Adrenal gland (tissue), 5 donors: ENCODE measurements at regions not wholly inside any gene's neighbourhood (a gene's known extent, or its start where the extent isn't known, plus 50 kb on each side); places are given as distances from the start of the nearest gene placed in this dataset.

ENCODE experiments used
- POLR2A ChIP-seq, 2 donors: fragments of 450-650 bp; IDR thresholded peaks; one replicate each; pipeline ENCODE4 v1.6.1; 2017; ENCODE audit warnings: antibody characterized with exemption in 2 of 2, mild to moderate bottlenecking in 2 of 2, moderate library complexity in 1 of 2
- TF ChIP-seq, protein P1 (sequence below), 6 experiments: fragments of 450-650 bp in 4 of 6; fragments of 200-600 bp in 2 of 6; sonication (generic) in 1 of 6; IDR thresholded peaks; 1 replicate in 5 of 6; 2 replicates in 1 of 6; pipeline versions ENCODE4 v1.5.1 to v1.8.0; 2016 to 2021; ENCODE audit warnings: antibody characterized with exemption in 6 of 6, mild to moderate bottlenecking in 2 of 6, moderate library complexity in 1 of 6
- donor health status: DM: no; HTN: no; CAD: no.

DNA sequence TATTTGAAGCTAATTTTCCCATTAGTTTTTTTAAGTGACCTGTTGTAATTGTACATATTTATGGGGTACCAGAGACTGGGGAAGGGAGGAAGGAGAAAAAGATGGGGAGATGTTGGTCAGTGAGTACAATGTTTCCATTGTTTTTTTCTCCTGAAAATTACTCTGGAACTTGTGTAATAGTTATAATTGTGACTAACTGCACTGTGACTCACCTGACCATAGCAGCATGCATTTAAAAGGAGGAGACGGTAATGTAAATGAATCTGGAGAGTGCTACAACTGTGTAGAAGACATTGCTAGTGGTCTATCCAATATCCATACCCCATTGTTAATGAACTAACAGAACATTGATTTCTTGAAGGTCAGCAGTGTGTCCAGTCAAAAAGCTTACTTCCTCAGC is 133.4 kb downstream of the RFPL4B start:
- no peak for TF ChIP-seq POLR2A (IDR thresholded peaks at IDR 0.05)
- TF ChIP-seq, protein P1, sequence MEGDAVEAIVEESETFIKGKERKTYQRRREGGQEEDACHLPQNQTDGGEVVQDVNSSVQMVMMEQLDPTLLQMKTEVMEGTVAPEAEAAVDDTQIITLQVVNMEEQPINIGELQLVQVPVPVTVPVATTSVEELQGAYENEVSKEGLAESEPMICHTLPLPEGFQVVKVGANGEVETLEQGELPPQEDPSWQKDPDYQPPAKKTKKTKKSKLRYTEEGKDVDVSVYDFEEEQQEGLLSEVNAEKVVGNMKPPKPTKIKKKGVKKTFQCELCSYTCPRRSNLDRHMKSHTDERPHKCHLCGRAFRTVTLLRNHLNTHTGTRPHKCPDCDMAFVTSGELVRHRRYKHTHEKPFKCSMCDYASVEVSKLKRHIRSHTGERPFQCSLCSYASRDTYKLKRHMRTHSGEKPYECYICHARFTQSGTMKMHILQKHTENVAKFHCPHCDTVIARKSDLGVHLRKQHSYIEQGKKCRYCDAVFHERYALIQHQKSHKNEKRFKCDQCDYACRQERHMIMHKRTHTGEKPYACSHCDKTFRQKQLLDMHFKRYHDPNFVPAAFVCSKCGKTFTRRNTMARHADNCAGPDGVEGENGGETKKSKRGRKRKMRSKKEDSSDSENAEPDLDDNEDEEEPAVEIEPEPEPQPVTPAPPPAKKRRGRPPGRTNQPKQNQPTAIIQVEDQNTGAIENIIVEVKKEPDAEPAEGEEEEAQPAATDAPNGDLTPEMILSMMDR (IDR thresholded peaks at IDR 0.05): no peak
